Tibial nerve (tissue), 4 donors: ENCODE measurements at regions not wholly inside any gene's neighbourhood (a gene's known extent, or its start where the extent isn't known, plus 50 kb on each side); places are given as distances from the start of the nearest gene placed in this dataset.

Experiments
- DNase-seq, 2 donors: peaks; one replicate each; pipeline ENCODE4 v3.0.0-alpha.2; 2019; ENCODE audit warnings: low spot score in 2 of 2
- H3K27ac ChIP-seq, 4 donors: fragments of 200-600 bp; sonication (generic) in 3 of 4; one replicate each; pipeline ENCODE4 v1.5.1; 2017 to 2019; ENCODE audit warnings: mild to moderate bottlenecking in 1 of 4
- H3K27me3 ChIP-seq, 2 donors: fragments of 200-600 bp; sonication (generic) in 1 of 2; one replicate each; pipeline versions ENCODE4 v1.5.1 to v1.6.0; 2017 to 2019
- H3K36me3 ChIP-seq, 3 donors: fragments of 200-600 bp; sonication (generic); one replicate each; pipeline ENCODE4 v1.5.1; 2018 to 2019
- H3K4me1 ChIP-seq, 4 donors: fragments of 200-600 bp; sonication (generic) in 3 of 4; one replicate each; pipeline ENCODE4 v1.5.1; 2017 to 2019
- H3K4me3 ChIP-seq, 4 donors: fragments of 200-600 bp; sonication (generic) in 3 of 4; one replicate each; pipeline ENCODE4 v1.5.1; 2017 to 2019; ENCODE audit warnings: mild to moderate bottlenecking in 1 of 4, moderate library complexity in 1 of 4
- H3K9me3 ChIP-seq, 4 donors: fragments of 200-600 bp; sonication (generic) in 3 of 4; one replicate each; pipeline ENCODE4 v1.5.1; 2017 to 2019
- EP300 ChIP-seq, 2 donors: sonication (generic); formaldehyde crosslinking; IDR thresholded peaks; one replicate each; pipeline ENCODE4 v1.6.1; 2017; ENCODE audit warnings: antibody characterized with exemption in 2 of 2, mild to moderate bottlenecking in 1 of 2
- POLR2A ChIP-seq, 2 donors: fragments of 450-650 bp; IDR thresholded peaks; one replicate each; pipeline ENCODE4 v1.6.1; 2017; ENCODE audit warnings: antibody characterized with exemption in 2 of 2, mild to moderate bottlenecking in 2 of 2, moderate library complexity in 2 of 2
- WGBS, 2 donors: methylation state at CpG; one replicate each; pipeline ENCODE4 v1.1.5; 2018; 5-methylcytosine and 5-hydroxymethylcytosine counted together
- TF ChIP-seq, protein P1 (sequence below), 5 experiments: fragments of 200-600 bp in 3 of 5; fragments of 450-650 bp in 2 of 5; sonication (generic) in 3 of 5; IDR thresholded peaks; one replicate each; pipeline ENCODE4 v1.5.1; 2016 to 2019; ENCODE audit warnings: antibody characterized with exemption in 5 of 5, mild to moderate bottlenecking in 3 of 5, moderate library complexity in 2 of 5

GRCh38 chr3:159668461-159668860, 320.2 kb upstream of the IL12A start:
- no peak for DNase-seq
- TF ChIP-seq, protein P1, sequence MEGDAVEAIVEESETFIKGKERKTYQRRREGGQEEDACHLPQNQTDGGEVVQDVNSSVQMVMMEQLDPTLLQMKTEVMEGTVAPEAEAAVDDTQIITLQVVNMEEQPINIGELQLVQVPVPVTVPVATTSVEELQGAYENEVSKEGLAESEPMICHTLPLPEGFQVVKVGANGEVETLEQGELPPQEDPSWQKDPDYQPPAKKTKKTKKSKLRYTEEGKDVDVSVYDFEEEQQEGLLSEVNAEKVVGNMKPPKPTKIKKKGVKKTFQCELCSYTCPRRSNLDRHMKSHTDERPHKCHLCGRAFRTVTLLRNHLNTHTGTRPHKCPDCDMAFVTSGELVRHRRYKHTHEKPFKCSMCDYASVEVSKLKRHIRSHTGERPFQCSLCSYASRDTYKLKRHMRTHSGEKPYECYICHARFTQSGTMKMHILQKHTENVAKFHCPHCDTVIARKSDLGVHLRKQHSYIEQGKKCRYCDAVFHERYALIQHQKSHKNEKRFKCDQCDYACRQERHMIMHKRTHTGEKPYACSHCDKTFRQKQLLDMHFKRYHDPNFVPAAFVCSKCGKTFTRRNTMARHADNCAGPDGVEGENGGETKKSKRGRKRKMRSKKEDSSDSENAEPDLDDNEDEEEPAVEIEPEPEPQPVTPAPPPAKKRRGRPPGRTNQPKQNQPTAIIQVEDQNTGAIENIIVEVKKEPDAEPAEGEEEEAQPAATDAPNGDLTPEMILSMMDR (IDR thresholded peaks at IDR 0.05): no peak
- TF ChIP-seq POLR2A (IDR thresholded peaks at IDR 0.05) (no peak), EP300 (IDR thresholded peaks at IDR 0.05) (no peak)
- H3K4me1 ChIP-seq: no peaks in the 10 kb centered on the region
- 87 to 91% methylated on average over 3 of the region's 3 CpGs for WGBS, 2 donors
- no peaks in the 10 kb centered on the region for H3K9me3 ChIP-seq
- no peak overlapping the region for H3K27ac ChIP-seq
- no peak overlapping the region for H3K4me3 ChIP-seq
- no peaks in the 10 kb centered on the region for H3K36me3 ChIP-seq
- H3K27me3 ChIP-seq: no peaks in the 10 kb centered on the region

DNA sequence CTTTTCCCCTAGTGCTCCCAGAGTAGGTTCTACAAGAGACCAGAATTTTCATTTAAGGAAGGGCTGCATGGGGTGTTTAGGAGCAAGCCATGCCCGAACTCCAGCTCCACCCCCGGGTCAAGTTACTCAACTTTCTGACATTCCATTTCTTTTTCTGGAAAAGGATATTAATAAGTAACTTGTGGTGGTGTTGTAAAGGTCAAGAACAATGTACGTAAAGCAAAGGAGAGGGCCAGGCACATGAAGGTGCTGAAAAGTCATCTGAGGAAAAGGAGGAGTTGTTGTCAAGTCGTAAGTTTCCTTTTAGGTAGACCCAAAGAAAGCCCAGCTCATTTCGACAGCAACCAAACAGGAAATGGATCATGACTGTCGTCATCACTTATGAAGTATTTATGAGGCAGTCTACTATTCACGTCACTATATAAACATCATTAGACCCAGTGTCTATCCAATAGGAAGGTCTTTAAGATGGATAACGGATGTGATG, 319.6 kb upstream of the IL12A start:
- DNase-seq: no peak
- WGBS, 2 donors: 48 to 49% methylated on average over 8 of the region's 8 CpGs
- H3K27ac ChIP-seq: no peak overlapping the region
- no peaks in the 10 kb centered on the region for H3K36me3 ChIP-seq
- no peak overlapping the region for H3K4me3 ChIP-seq
- no peaks in the 10 kb centered on the region for H3K9me3 ChIP-seq
- H3K27me3 ChIP-seq: no peaks in the 10 kb centered on the region
- no peaks in the 10 kb centered on the region for H3K4me1 ChIP-seq
- TF ChIP-seq, protein P1 (IDR thresholded peaks at IDR 0.05): no peak

GRCh38 chr3:159669766-159670165, 318.9 kb upstream of the IL12A start:
- H3K4me3 ChIP-seq: no peak overlapping the region
- no peak overlapping the region for H3K27ac ChIP-seq
- no peaks in the 10 kb centered on the region for H3K9me3 ChIP-seq
- H3K36me3 ChIP-seq: no peaks in the 10 kb centered on the region
- 61 to 65% methylated on average over 6 of the region's 6 CpGs for WGBS, 2 donors
- TF ChIP-seq EP300 (IDR thresholded peaks at IDR 0.05): no peak
- TF ChIP-seq, protein P1 (IDR thresholded peaks at IDR 0.05): no peak
- no peak for TF ChIP-seq POLR2A (IDR thresholded peaks at IDR 0.05)
- no peak for DNase-seq
- no peaks in the 10 kb centered on the region for H3K4me1 ChIP-seq
- H3K27me3 ChIP-seq: no peaks in the 10 kb centered on the region

DNA sequence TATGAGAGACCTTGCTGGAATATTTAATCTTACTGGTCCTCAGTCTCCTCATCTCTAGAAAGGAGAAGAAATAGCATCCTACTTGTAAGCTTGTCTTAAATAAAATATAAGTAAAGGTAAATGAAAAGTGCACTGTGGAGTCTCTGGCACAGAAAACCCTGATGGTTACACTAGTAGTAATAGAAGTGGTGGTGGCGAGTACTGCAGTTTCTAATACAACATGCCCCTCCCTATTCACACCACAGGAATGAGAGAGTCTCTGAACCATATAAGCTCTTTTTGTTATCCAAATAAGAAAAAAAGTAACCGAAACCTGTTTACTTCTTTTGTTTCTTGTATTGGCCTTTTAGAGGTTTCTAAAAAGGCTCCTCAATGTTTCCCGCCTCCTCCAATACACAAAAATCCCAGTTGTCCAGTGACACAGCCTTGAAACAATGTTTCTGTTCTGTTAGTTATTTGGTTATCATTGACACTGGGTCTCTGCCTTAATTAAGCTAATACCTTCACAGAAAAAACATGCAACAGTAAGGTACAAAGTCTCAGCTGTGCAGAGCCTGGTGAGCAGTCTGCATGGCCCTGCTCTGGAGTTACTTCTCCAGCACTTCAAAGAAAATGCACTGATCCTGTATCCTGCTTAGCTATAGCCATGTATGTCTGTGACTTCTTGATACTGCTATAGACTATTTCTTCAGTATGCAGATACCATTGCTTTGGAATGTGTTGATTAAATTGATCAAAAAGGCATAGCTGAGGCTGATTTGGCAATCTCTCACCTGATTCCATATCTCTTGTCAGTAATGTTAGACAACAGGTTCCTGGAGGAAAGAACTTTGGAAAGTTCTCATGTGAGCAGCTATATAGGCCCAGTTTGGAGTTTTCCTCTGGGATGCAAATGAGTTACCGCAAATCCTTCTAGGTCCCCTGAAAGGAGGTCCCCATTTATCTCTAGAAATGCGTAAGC, 315.6 kb upstream of the IL12A start:
- no peaks in the 10 kb centered on the region for H3K9me3 ChIP-seq
- no peak overlapping the region for H3K27ac ChIP-seq
- WGBS, 2 donors: 82 to 88% methylated on average over 5 of the region's 5 CpGs
- no peaks in the 10 kb centered on the region for H3K27me3 ChIP-seq
- H3K4me3 ChIP-seq: no peak overlapping the region
- DNase-seq: no peak
- no peaks in the 10 kb centered on the region for H3K4me1 ChIP-seq
- H3K36me3 ChIP-seq: no peaks in the 10 kb centered on the region
- TF ChIP-seq, protein P1 (IDR thresholded peaks at IDR 0.05): no peak
- TF ChIP-seq EP300 (IDR thresholded peaks at IDR 0.05) (no peak), POLR2A (IDR thresholded peaks at IDR 0.05) (no peak)

DNA sequence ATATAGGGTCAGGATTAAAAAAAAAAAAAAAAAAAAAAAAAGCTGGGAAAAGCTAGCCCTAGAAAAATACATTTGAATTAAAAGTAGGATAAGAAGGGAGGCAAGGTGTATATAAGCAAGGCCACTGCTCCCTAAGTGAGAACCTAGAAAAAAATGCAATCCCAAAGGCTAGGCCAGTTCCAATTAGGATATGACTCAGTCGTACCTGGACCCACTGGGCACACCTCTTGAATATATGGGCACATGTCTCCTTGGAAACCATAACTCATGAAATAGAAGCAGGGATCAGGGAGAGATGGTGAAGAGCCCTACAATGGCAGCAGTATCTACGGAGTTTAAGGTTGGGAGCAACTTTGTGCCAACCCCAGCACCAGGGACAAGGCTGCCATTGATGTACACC, 314.1 kb upstream of the IL12A start:
- Histone ChIP-seq H3K36me3 (no peaks in the 10 kb centered on the region), H3K27ac (no peak overlapping the region), H3K27me3 (no peaks in the 10 kb centered on the region), H3K4me1 (no peaks in the 10 kb centered on the region), H3K9me3 (no peaks in the 10 kb centered on the region), H3K4me3 (no peak overlapping the region)
- WGBS, 2 donors: 89 to 91% methylated on average over 2 of the region's 2 CpGs
- TF ChIP-seq POLR2A (IDR thresholded peaks at IDR 0.05) (no peak), EP300 (IDR thresholded peaks at IDR 0.05) (no peak)
- TF ChIP-seq, protein P1 (IDR thresholded peaks at IDR 0.05): no peak
- no peak for DNase-seq
